Skeletal muscle satellite cell (primary cell): ENCODE measurements at regions not wholly inside any gene's neighbourhood (a gene's known extent, or its start where the extent isn't known, plus 50 kb on each side); places are given as distances from the start of the nearest gene placed in this dataset.

Source experiments
- H3K27me3 ChIP-seq: 2 replicates; pipeline ENCODE4 v1.7.0; 2013; ENCODE audit warnings: low read length; ENCODE audit not compliant: control insufficient read depth, insufficient read depth
- H3K36me3 ChIP-seq: 2 replicates; pipeline ENCODE4 v1.7.0; 2013; ENCODE audit warnings: mild to moderate bottlenecking, control low read depth, low read length; ENCODE audit not compliant: insufficient read depth
- H3K4me1 ChIP-seq: 2 replicates; pipeline ENCODE4 v1.7.0; 2013; ENCODE audit warnings: low read length; ENCODE audit not compliant: control insufficient read depth, insufficient read depth
- H3K4me2 ChIP-seq: 2 replicates; pipeline ENCODE4 v1.7.0; 2013; ENCODE audit warnings: mild to moderate bottlenecking, low read length
- H3K4me3 ChIP-seq: 2 replicates; pipeline ENCODE4 v1.7.0; 2013; ENCODE audit warnings: low read length
- H3K9ac ChIP-seq: 2 replicates; pipeline ENCODE4 v1.7.0; 2013; ENCODE audit warnings: mild to moderate bottlenecking, low read depth, low read length, moderate library complexity
- H3K9me3 ChIP-seq: replicated peaks from 2 replicates; pipeline ENCODE4 v1.7.0; 2013; ENCODE audit warnings: mild to moderate bottlenecking, control low read depth, low read length

DNA sequence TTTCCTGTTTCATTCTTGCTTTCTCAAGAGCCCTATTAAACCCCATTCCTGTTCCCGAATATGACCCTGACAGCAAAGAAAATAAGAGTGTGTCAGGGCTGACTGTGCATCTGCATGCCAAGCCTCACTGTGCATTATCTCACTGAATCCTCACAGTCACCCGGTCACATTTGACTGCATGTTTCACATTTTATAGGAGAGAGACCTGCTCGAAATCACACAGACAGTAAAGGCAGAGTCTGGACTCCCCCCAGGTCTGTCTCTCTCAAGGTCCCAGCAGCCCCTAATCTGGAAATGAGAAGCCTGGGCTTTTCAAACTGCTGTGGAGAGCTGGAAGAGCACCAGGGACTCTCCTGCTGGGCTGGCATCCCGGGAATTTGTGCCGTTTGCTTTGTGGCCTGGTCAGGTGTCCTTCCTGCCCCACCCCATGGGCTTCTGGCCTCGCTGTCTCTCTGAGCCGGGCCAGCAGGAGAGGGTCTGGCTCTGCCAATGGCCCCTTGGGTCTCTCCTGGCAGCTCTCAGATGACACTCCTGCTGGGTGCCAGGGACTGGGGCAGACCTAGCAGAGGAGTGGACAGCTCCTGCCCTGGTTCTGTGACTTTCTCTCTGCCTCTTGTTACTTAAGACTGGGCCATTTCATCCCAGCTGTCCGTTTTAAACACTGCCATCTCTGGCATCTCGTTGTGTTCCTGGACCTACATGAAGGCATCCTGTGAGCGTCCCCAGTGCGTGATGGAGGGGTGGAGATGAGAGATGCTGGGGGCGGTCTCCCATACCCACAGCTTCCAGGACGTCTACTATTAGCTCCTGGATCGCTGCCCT, 173.6 kb downstream of the ARHGAP12 start:
- no peaks in the 10 kb centered on the region for H3K27me3 ChIP-seq
- peaks cover 41% of the 10 kb centered on the region for H3K4me1 ChIP-seq
- H3K36me3 ChIP-seq, result no peaks in the 10 kb centered on the region
- H3K9ac ChIP-seq, result peak overlapping the region; percentile 12
- H3K9me3 ChIP-seq, result no peaks in the 10 kb centered on the region
- no peak overlapping the region for H3K4me3 ChIP-seq
- H3K4me2 ChIP-seq, result peak overlapping the region; percentile 1

DNA sequence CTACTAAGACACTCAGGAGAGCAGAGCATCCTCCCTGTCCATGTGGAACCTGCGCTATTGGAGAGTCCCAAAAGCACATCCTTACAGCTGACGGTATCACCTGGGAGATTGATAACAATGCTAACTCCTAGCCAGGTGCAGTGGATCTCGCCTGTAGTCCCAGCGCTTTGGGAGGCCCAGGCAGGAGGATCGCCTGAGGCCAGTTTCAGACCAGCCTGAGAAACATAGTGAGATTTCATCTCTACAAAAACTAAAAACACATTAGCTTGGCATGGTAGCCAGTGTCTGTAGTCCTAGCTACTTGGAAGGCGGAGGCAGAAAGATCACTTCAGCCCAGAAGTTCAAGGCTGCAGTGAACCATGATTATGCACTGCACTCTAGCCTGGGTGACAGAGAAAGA, 174.9 kb downstream of the ARHGAP12 start:
- Histone ChIP-seq H3K27me3 (no peaks in the 10 kb centered on the region), H3K4me3 (no peak overlapping the region), H3K36me3 (no peaks in the 10 kb centered on the region), H3K4me2 (no peak overlapping the region), H3K9ac (no peak overlapping the region), H3K4me1 (peaks cover 49% of the 10 kb centered on the region), H3K9me3 (no peaks in the 10 kb centered on the region)

DNA sequence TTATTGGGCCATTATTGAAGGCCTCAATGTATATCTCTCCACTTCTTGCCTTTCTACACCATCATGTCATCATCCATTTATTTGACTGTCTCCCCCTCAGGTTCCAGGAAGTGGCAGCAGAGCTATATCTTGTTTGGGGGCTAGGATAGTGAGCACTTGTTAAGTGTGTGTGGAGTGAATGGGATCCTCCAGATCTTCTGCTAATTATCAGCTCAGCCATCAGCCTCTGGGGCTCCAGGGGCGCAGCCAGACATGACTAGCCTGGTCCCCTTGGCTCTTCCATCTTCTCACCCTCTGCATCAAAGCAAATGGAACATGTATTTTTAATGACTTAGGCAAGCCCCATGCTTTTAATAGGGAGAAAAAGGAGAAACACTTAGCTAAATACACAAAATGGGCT, 176.5 kb downstream of the ARHGAP12 start:
- Histone ChIP-seq H3K4me3 (no peak overlapping the region), H3K9me3 (no peaks in the 10 kb centered on the region), H3K4me2 (no peak overlapping the region), H3K9ac (no peak overlapping the region), H3K36me3 (no peaks in the 10 kb centered on the region), H3K4me1 (peaks cover 44% of the 10 kb centered on the region), H3K27me3 (no peaks in the 10 kb centered on the region)

DNA sequence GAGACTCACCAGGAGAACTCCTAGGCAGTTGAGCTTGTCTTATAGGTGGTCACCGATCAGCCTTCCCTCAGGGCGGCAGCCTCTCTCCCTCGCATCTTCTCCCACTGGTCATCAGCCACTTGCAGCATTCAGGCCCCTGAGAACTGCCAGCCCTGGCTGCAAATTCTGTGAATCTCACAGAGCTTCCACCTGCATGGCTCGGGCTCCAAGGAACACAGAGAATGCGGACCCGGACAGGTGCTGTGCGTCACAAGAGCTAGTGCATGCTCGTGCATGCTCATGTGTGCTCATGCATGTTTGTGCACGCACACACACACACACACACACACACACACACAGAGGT, 176.9 kb downstream of the ARHGAP12 start:
- no peak overlapping the region for H3K9ac ChIP-seq
- no peak overlapping the region for H3K4me2 ChIP-seq
- peaks cover 44% of the 10 kb centered on the region for H3K4me1 ChIP-seq
- no peaks in the 10 kb centered on the region for H3K27me3 ChIP-seq
- no peak overlapping the region for H3K4me3 ChIP-seq
- H3K36me3 ChIP-seq, result no peaks in the 10 kb centered on the region
- H3K9me3 ChIP-seq, result no peaks in the 10 kb centered on the region

DNA sequence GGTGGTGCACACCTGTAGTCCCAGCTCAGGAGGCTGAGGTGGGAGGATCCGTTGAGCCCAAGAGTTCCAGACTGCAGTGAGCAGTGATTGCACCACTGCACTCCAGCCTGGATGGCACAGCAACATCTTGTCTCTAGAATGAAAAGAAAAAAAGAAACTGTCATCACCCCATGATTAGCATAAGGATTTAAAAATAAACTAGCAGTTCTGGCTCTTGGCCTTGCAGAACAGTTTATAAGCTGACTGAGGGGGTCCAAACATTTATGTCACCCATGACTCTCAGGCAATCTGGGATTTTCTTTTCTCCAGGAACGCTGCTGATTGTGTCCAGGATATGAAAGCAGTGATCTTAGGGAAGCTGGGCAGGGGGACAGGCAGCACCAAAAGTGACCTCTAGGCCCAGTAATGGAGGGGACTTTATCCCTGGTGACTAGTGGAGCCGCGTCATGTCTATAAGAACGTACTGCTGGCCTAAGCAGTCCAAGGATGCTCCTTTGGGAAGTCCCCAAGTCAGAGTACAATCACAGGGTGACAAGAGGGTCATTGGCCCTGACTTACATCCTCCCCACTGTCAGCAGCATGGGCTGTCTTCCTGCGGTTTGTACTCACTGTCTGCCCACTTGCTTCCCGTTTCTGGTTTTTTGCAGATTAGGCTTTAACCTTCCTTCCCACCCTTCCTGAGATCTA, 177.4 kb downstream of the ARHGAP12 start:
- Histone ChIP-seq H3K9me3 (no peaks in the 10 kb centered on the region), H3K4me2 (no peak overlapping the region), H3K4me3 (no peak overlapping the region), H3K4me1 (peaks cover 46% of the 10 kb centered on the region), H3K9ac (no peak overlapping the region), H3K36me3 (no peaks in the 10 kb centered on the region), H3K27me3 (no peaks in the 10 kb centered on the region)

DNA sequence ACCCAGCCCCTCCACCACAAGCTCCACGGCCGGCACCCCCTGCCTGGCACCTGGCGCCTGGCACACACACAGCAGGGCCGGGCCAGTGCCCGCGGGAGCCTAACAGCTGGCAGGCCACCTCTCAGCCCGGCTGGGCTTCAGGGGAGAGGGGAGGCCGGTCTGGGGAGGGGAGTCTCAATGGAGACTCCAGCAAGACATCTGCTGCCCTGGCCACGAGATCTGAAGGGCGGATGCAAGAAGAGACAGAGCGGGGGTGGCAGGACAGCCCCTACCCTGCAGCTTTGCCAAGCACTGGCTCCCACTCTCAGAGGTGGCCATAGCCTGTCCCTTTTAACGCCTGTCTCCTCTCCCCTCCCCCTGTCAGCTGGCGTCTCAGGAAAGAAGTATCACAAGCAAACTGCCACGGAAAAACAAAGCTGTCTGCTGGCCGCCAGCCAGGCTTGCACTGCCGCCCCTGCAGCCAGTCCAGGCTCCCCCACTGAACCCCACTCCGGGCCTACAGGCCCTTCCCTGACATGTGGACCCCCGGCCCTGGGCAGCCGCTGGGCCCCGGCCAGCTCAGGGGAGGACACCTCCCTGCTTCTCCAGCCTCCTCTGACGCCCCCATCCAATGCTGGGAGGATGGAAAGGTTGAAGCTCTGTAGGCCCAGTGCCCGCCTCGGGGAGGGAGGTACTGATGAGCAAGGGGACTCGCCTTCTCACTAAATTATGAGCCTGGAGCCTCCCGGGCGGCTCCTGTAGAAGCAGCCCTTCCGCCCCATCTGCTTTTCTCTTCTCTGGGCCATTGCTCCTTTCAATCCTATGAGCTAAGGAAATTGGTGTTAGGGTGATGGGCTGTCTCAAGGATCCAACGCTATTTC, 178.4 kb downstream of the ARHGAP12 start:
- peak overlapping the region; percentile 17 for H3K4me3 ChIP-seq
- H3K36me3 ChIP-seq, result no peaks in the 10 kb centered on the region
- peaks cover 49% of the 10 kb centered on the region for H3K4me1 ChIP-seq
- H3K27me3 ChIP-seq, result no peaks in the 10 kb centered on the region
- peak overlapping the region; percentile 54 for H3K4me2 ChIP-seq
- H3K9me3 ChIP-seq, result no peaks in the 10 kb centered on the region
- peak overlapping the region; percentile 63 for H3K9ac ChIP-seq

DNA sequence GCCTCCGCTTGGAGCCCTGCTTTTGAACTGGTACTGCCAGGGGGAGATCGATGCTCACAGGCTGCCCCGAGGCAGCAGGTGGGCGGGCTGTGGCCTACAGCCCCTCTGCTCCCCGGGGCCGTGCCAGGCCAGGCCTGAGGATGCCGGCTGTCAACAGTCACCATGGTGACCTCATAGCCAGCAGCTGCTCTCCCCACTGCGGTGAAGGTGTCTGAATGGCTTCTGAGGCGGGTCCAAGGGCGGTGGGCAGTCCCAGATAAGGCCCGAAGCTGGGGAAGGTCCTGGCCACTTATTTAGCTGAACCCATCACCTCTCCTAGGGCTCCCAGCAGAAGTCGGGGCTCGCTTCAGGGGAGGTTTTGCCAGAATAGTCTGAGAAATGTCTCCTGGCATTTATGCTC, 179.3 kb downstream of the ARHGAP12 start:
- Histone ChIP-seq H3K36me3 (no peaks in the 10 kb centered on the region), H3K9ac (peak overlapping the region; percentile 63), H3K4me2 (peak overlapping the region; percentile 54)

DNA sequence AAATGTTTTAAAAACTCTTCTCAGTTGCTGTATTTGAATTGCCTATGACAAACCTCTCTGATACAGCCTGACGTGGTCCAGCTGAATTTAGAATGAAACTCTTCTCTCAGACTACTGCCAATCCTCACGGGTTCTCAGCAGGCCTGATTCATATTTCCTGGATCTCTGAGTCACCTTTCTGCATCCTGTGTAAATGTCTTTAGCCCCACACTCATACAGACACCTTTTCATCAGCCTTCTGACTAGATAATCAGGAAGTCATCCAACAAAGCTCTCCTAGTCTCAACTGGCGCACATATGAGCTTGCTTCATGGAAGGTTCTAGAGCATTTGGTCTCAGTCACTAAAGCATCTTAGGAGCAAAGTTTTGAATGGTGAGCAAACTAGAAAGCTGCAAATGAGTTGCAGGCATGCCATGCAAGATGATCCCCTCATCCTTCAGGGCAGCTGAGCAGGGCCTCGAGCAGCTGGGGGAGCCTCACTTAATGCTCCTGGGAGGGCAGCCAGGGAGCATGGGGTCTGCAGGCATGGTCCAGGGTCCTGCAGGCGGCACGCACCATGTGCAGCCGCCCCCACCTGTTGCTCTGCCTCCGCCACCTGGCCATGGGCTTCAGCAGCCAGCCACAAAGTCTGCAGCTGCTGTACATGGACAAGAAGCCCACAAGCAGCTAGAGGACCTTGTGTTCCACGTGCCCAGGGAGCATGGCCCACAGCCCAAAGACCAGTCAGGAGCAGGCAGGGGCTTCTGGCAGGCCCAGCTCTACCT, 182.8 kb downstream of the ARHGAP12 start:
- H3K4me3 ChIP-seq, result no peak overlapping the region
- H3K27me3 ChIP-seq, result no peaks in the 10 kb centered on the region
- H3K4me2 ChIP-seq, result peak overlapping the region; percentile 3
- H3K4me1 ChIP-seq, result peaks cover 37% of the 10 kb centered on the region
- no peaks in the 10 kb centered on the region for H3K9me3 ChIP-seq
- no peak overlapping the region for H3K9ac ChIP-seq
- no peaks in the 10 kb centered on the region for H3K36me3 ChIP-seq

More for the DNA sequence above, 179.3 kb downstream of the ARHGAP12 start:
- peak overlapping the region; percentile 17 for H3K4me3 ChIP-seq
- H3K4me1 ChIP-seq, result peaks cover 46% of the 10 kb centered on the region
- H3K9me3 ChIP-seq, result no peaks in the 10 kb centered on the region
- no peaks in the 10 kb centered on the region for H3K27me3 ChIP-seq

DNA sequence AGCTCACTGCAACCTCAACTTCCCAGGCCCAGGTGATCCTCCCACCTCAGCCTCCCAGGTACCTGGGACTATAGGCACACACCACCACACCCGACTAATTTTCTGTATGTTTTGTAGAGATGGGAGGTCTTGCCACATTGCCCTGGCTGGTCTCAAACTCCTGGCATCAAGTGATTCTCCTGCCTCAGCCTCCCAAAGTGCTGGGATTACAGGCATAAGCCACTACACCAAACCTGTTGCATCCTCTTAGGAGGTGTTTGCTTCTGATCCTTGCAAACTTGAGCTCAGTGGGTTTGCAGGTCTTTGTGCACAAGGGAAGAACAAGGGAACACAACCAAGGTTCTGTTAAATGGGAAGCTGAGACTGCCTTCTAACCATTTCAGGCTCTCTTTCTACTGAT, 184.6 kb downstream of the ARHGAP12 start:
- peaks cover 32% of the 10 kb centered on the region for H3K4me1 ChIP-seq
- no peak overlapping the region for H3K4me3 ChIP-seq
- no peak overlapping the region for H3K4me2 ChIP-seq
- H3K9me3 ChIP-seq, result no peaks in the 10 kb centered on the region
- no peak overlapping the region for H3K9ac ChIP-seq
- no peaks in the 10 kb centered on the region for H3K36me3 ChIP-seq
- H3K27me3 ChIP-seq, result no peaks in the 10 kb centered on the region

DNA sequence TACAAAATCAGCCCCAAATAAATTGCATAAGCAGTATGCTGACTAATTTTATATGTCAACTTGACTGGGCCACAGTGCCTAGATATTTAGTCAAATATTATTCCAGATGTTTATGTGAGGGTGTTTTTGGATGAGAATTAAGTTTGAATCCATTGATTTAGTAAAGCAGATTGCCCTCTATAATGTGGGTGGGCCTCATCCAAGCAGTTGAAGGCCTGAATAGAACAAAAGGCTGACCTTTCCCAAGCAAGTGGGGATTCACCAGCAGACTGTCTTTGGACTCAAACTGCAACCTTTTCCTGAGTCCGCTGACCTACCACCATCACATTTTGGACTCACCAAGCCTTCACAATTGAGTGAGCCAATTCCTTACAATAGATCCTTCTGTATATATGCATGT, 186.4 kb downstream of the ARHGAP12 start:
- no peak overlapping the region for H3K9ac ChIP-seq
- no peaks in the 10 kb centered on the region for H3K9me3 ChIP-seq
- H3K27me3 ChIP-seq, result no peaks in the 10 kb centered on the region
- H3K36me3 ChIP-seq, result no peaks in the 10 kb centered on the region
- H3K4me2 ChIP-seq, result no peak overlapping the region
- no peak overlapping the region for H3K4me3 ChIP-seq
- peaks cover 29% of the 10 kb centered on the region for H3K4me1 ChIP-seq

DNA sequence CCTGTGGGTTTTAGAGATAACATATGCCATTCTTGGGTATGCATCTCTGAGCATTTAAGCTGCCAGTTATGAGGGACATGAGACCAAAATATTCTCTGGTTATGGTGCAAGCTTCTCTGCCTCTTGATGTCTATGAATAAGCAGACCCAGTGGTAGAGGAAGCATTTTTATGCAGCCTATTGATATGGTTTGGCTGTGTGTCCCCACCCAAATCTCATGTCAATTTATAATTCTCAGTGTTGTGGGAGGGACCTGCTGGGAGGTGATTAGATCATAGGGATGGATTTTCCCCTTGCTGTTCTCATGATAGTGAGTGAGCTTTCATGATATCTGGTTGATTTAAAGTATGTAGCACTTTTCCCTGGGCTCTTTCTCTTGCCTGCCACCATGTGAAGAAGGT, 187.2 kb downstream of the ARHGAP12 start:
- H3K4me3 ChIP-seq, result no peak overlapping the region
- H3K27me3 ChIP-seq, result no peaks in the 10 kb centered on the region
- no peak overlapping the region for H3K9ac ChIP-seq
- no peaks in the 10 kb centered on the region for H3K36me3 ChIP-seq
- no peak overlapping the region for H3K4me2 ChIP-seq
- no peaks in the 10 kb centered on the region for H3K9me3 ChIP-seq
- peaks cover 29% of the 10 kb centered on the region for H3K4me1 ChIP-seq
